Neural progenitor cell (in vitro differentiated cells): ENCODE measurements at regions not wholly inside any gene's neighbourhood (a gene's known extent, or its start where the extent isn't known, plus 50 kb on each side); places are given as distances from the start of the nearest gene placed in this dataset.

ENCODE experiments used
- DNase-seq: peaks from one replicate; pipeline ENCODE4 v3.0.0-alpha.2; 2016; ENCODE audit warnings: low spot score
- H2AFZ ChIP-seq: fragments of 200-600 bp; sonication (generic); replicated peaks from 2 replicates; pipeline ENCODE4 v1.6.1; 2016; ENCODE audit warnings: antibody characterized with exemption
- H3F3A ChIP-seq: fragments of 200-600 bp; sonication (generic); 2 replicates; pipeline ENCODE4 v1.6.1; 2016; ENCODE audit warnings: antibody characterized with exemption, low read depth
- H3K27ac ChIP-seq: fragments of 200-600 bp; sonication (generic); 2 replicates; pipeline ENCODE4 v1.5.1; 2016; ENCODE audit warnings: mild to moderate bottlenecking
- H3K27me3 ChIP-seq: fragments of 200-600 bp; sonication (generic); 2 replicates; pipeline ENCODE4 v1.6.1; 2016; ENCODE audit warnings: mild to moderate bottlenecking, moderate library complexity
- H3K36me3 ChIP-seq: fragments of 200-600 bp; sonication (generic); 2 replicates; pipeline ENCODE4 v1.5.1; 2016
- H3K4me1 ChIP-seq: fragments of 200-600 bp; sonication (generic); 2 replicates; pipeline ENCODE4 v1.6.1; 2016; ENCODE audit warnings: mixed run types
- H3K4me2 ChIP-seq: fragments of 200-600 bp; sonication (generic); 2 replicates; pipeline ENCODE4 v1.6.1; 2016
- H3K4me3 ChIP-seq: fragments of 200-600 bp; sonication (generic); 2 replicates; pipeline ENCODE4 v1.5.1; 2016
- H3K79me2 ChIP-seq: fragments of 200-600 bp; sonication (generic); 2 replicates; pipeline ENCODE4 v1.6.1; 2016; ENCODE audit warnings: low read depth
- H3K9ac ChIP-seq: fragments of 200-600 bp; sonication (generic); 2 replicates; pipeline ENCODE4 v1.6.1; 2016
- H3K9me3 ChIP-seq: fragments of 200-600 bp; sonication (generic); 2 replicates; pipeline ENCODE4 v1.5.1; 2016; ENCODE audit warnings: low read depth
- H4K20me1 ChIP-seq: fragments of 200-600 bp; sonication (generic); 2 replicates; pipeline ENCODE4 v1.6.1; 2016; ENCODE audit warnings: low read depth
- H3K27ac Mint-ChIP-seq: 3 replicates; pipeline ENCODE4 v1.8.0; 2021; ENCODE audit warnings: mixed read lengths
- H3K27me3 Mint-ChIP-seq: 2 replicates; pipeline ENCODE4 v1.8.0; 2022; ENCODE audit warnings: low read depth, mild to moderate bottlenecking, inconsistent platforms, moderate library complexity, mixed read lengths; ENCODE audit not compliant: insufficient read depth
- H3K36me3 Mint-ChIP-seq: 3 replicates; pipeline ENCODE4 v1.8.0; 2021; ENCODE audit warnings: mixed read lengths
- H3K4me1 Mint-ChIP-seq: 3 replicates; pipeline ENCODE4 v1.8.0; 2021; ENCODE audit warnings: mixed read lengths
- H3K4me3 Mint-ChIP-seq: 3 replicates; pipeline ENCODE4 v1.8.0; 2021; ENCODE audit warnings: mild to moderate bottlenecking, moderate library complexity, mixed read lengths
- H3K9me3 Mint-ChIP-seq: 3 replicates; pipeline ENCODE4 v1.8.0; 2020; ENCODE audit warnings: mixed read lengths
- CTCF ChIP-seq: fragments of 200-600 bp; sonication (generic); IDR thresholded peaks from 2 replicates; pipeline ENCODE4 v1.5.1; 2017; ENCODE audit warnings: antibody characterized with exemption, mild to moderate bottlenecking
- EZH2 ChIP-seq: fragments of 200-600 bp; sonication (generic); IDR thresholded peaks from 2 replicates; pipeline ENCODE4 v1.6.1; 2017; ENCODE audit warnings: antibody characterized with exemption, mild to moderate bottlenecking, moderate library complexity
- EZH2phosphoT487 ChIP-seq: fragments of 200-600 bp; sonication (generic); IDR thresholded peaks from 2 replicates; pipeline ENCODE4 v1.6.1; 2017; ENCODE audit warnings: antibody characterized with exemption

- Mint-ChIP-seq H3K27ac (no peak overlapping the region), H3K36me3 (no peaks in the 10 kb centered on the region)
Measured at GRCh38 chr4:129968778-129969177, 872.8 kb downstream of the C4orf33 start.

GRCh38 chr4:129970801-129971200 lies 874.8 kb downstream of the C4orf33 start:
- Histone ChIP-seq H3K4me2 (no peak overlapping the region), H3K4me3 (no peak overlapping the region), H3K79me2 (no peaks in the 10 kb centered on the region), H3K36me3 (no peaks in the 10 kb centered on the region), H3K4me1 (no peaks in the 10 kb centered on the region), H3K9ac (no peak overlapping the region), H2AFZ (peak overlapping the region; percentile 45), H3K27ac (no peak overlapping the region), H3F3A (no peaks in the 10 kb centered on the region), H3K27me3 (no peaks in the 10 kb centered on the region), H4K20me1 (no peaks in the 10 kb centered on the region), H3K9me3 (no peaks in the 10 kb centered on the region)
- Mint-ChIP-seq H3K4me3 (no peak overlapping the region), H3K4me1 (no peaks in the 10 kb centered on the region), H3K36me3 (no peaks in the 10 kb centered on the region), H3K27ac (no peak overlapping the region), H3K9me3 (peaks cover 4% of the 10 kb centered on the region), H3K27me3 (no peaks in the 10 kb centered on the region)
- no peak for DNase-seq
- TF ChIP-seq EZH2 (no peak), EZH2phosphoT487 (no peak), CTCF (no peak)

More at GRCh38 chr4:129968778-129969177, 872.8 kb downstream of the C4orf33 start:
- H3K27ac ChIP-seq = no peak overlapping the region
- H3K9me3 Mint-ChIP-seq = peaks cover 4% of the 10 kb centered on the region
- H3K27me3 Mint-ChIP-seq = no peaks in the 10 kb centered on the region
- H3K9me3 ChIP-seq = no peaks in the 10 kb centered on the region
- no peak overlapping the region for H2AFZ ChIP-seq
- H3K36me3 ChIP-seq = no peaks in the 10 kb centered on the region
- H3K27me3 ChIP-seq = no peaks in the 10 kb centered on the region
- no peak overlapping the region for H3K4me3 Mint-ChIP-seq
- no peak for DNase-seq
- H3F3A ChIP-seq = no peaks in the 10 kb centered on the region
- no peaks in the 10 kb centered on the region for H3K4me1 ChIP-seq
- no peak overlapping the region for H3K9ac ChIP-seq
- no peak overlapping the region for H3K4me3 ChIP-seq
- TF ChIP-seq CTCF (no peak), EZH2phosphoT487 (no peak), EZH2 (no peak)
- no peaks in the 10 kb centered on the region for H3K4me1 Mint-ChIP-seq
- H4K20me1 ChIP-seq = no peaks in the 10 kb centered on the region
- no peaks in the 10 kb centered on the region for H3K79me2 ChIP-seq
- H3K4me2 ChIP-seq = no peak overlapping the region

- no peak overlapping the region for H3K4me3 Mint-ChIP-seq
Measured at GRCh38 chr4:129971419-129971818, 875.5 kb downstream of the C4orf33 start.

More at GRCh38 chr4:129971419-129971818, 875.5 kb downstream of the C4orf33 start:
- H4K20me1 ChIP-seq = no peaks in the 10 kb centered on the region
- H3K27ac ChIP-seq = no peak overlapping the region
- Mint-ChIP-seq H3K27ac (no peak overlapping the region), H3K36me3 (no peaks in the 10 kb centered on the region), H3K9me3 (peaks cover 4% of the 10 kb centered on the region), H3K27me3 (no peaks in the 10 kb centered on the region), H3K4me1 (no peaks in the 10 kb centered on the region)
- H3K4me1 ChIP-seq = no peaks in the 10 kb centered on the region
- H2AFZ ChIP-seq = no peak overlapping the region
- no peaks in the 10 kb centered on the region for H3K79me2 ChIP-seq
- no peaks in the 10 kb centered on the region for H3K27me3 ChIP-seq
- H3K4me3 ChIP-seq = no peak overlapping the region
- TF ChIP-seq EZH2phosphoT487 (no peak), EZH2 (no peak), CTCF (no peak)
- no peaks in the 10 kb centered on the region for H3K36me3 ChIP-seq
- no peaks in the 10 kb centered on the region for H3F3A ChIP-seq
- H3K9me3 ChIP-seq = no peaks in the 10 kb centered on the region
- no peak overlapping the region for H3K9ac ChIP-seq
- no peak for DNase-seq
- no peak overlapping the region for H3K4me2 ChIP-seq
